Skin of body (tissue), 1 donor: ENCODE measurements at regions not wholly inside any gene's neighbourhood (a gene's known extent, or its start where the extent isn't known, plus 50 kb on each side); places are given as distances from the start of the nearest gene placed in this dataset.
A peak's percentile ranks its signal among the peaks of the same experiment; 100 is the strongest.

Experiments used
- DNase-seq: peaks from one replicate; lab custom pipeline; 2025; lab: John Stamatoyannopoulos, UW

DNA sequence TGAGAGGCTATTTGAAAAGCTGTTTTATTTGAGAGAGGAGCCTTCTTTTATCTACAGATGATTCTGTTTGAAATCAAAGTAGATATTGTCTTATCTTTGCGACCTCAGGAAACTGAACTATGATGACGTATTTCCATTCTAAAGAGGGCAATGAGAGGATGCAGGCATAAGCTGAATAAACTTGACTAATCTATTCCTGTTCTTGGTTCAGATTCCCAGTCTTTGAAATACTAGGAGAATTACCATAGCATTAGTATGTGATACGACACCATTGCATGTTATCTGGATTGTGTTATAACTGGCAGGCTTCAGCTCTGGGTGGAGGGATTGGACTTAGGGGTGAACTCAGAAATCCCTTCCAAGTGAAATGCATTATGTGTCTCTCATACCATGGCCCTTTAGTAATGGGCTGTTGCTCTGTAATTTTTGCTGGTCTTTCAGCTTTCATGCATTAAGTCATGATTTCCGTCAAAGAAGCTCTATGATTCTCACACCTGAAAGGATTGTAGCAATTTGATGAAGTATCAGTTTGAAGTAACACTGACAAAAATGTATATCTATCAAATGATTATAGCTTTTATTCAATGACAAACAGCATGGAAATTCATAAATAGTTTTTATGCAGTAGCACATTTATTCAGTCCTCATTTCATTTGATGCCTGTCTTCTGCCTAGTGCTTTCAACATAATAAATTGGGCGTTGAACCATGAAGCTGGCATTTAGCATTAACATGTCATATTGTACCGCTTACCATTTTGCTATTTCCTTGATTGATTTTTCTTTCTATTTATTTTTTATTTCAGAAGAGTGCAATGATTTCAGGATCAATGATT, 138.4 kb upstream of the SPACA1 start:
- no peak for DNase-seq

DNA sequence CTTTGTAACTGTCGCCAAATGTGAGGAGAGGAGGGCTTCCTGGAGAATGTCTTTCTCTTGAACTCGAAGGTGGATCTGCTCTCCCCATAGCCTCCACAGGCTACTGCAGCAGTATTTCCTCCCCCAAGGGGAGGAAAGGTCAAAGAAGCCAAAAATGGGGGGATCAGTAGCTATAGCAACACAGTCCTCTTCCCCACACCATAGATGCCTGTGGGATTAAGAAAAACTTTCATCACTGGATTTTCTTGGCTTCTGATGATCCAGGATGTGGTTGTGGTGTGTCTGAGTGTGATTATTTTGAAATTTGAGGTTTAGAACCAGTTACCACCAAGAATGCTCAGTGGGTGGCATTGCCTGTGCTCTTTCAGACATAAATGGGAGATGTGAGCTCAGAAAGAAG, 140.1 kb upstream of the SPACA1 start:
- no peak for DNase-seq

DNA sequence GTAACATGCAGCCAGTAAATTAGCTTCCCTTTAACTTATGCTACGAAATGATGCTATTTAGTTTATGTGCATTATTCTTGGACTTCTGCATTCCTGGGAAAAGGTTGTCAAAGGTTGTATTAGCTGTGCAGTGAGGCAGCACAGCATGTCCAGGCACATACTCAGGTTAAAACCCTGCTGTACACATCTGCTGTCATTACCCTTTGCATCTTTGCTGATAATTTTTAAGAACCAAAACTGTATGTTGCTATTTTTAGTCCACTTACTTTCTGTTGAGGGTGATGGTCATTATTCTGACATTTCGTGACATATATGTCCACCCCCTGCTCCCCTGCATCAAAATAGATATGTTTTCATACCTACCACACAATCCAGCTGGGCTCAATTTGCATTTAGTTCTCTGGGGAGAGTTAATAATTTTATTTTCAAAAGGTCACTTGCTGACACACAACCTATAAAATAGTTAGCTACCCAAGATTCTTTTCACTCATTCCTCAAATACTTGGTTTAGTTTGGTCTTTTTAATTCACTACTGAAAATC, 142.5 kb upstream of the SPACA1 start:
- no peak for DNase-seq

DNA sequence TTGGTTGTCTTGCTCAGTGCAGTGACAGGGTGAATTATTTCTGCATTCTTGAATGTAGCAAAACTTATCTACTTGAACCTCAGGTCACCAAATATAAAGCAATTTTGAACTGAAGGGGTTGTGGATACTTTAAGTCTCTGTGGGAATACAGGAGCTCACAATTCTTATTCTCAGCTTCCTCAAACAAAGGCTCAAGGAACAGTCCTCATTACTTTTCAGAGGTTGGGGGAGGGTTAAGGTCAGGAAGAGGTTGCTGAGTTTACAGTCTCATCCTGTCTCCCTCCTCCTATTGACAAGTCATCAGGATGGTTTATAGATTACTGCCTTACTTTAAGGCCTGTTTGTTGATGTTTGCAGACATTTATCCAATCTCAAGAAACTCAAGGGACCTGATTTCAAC, 143.6 kb upstream of the SPACA1 start:
- no peak for DNase-seq

GRCh38 chr6:87903323-87903722, 144.3 kb upstream of the SPACA1 start:
- no peak for DNase-seq

DNA sequence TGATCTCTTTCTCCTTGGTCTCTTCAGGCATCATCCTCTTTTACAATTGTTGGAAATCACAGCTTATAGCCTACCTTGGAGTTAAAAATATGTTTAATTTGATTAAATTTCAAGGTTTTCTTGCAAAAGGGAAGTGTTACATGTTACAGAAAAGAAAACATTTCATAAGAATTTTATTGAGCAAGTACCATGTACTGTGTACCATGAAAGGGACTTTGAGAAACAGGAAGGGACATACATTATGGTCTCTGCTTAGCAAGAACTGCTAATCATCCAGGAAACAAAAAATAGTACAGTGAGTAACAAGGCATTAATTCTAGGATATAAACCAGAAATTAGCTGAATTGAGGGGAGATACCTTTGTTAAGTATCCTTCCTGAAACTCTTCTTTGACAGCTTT, 145.3 kb upstream of the SPACA1 start:
- DNase-seq, result no peak

DNA sequence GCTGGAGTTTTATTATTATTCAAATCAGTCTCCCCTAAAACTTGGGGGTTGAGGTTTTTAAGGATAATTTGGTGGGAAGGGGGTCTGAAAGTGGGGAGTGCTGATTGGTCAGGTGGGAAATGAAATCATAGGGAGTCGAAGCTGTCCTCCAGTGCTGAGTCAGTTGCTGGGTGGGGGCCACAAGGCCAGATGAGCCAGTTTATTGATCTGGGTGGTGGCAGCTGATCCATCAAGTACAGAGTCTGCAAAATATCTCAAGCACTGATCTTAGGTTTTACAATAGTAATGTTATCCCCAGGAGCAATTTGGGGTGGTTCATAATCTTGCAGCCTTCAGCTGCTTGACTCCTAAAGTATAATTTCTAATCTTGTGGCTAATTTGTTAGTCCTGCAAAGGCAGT, 146.0 kb upstream of the SPACA1 start:
- no peak for DNase-seq

DNA sequence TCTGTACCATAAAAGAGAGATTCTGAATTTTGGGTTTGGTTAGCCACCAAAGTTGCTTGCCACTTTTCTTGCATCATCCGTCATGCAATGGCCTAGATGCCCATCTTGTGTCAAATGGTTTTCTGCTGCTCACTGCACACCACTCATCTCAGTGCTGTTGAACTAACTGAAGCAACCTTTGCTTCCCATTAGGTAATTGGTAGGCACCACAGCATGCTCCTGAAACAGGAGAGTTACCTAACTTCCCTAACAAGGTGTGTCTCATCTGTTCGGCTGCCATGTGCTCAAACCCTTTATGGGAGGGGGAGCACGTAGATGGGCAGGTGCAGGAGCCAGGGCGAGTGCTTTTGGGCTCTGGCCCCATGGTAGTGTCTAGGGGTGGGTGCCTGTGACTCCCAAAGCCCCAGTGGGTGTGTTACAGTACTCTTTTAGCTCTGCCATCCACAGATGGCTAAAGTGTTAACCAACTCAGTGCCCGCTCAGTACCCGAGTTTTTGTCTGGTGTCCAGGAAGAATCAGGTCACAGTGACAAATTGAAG, 147.4 kb upstream of the SPACA1 start:
- DNase-seq, result no peak

GRCh38 chr6:87899499-87900147, 148.0 kb upstream of the SPACA1 start:
- no peak for DNase-seq

DNA sequence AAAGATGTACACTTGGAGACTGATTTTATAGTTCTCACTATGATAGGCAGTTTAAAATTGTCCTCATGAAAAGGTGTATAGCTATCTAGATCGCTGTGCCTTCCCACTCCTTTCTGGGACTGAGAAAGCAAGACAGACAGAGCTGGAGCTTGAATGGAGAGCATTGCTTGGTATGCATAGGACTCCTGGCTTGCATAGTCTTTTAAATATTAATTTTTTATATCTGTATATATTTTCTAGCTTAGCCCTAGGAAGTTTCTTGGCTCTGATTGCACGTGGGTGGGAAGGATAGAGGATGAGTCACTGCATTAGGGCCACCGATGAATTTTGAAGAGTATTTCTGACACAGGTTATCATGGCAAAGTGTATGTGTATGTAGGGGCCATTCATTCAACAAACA, 150.0 kb upstream of the SPACA1 start:
- no peak for DNase-seq

- DNase-seq, result no peak
These were observed 150.6 kb upstream of the SPACA1 start for GRCh38 chr6:87897013-87897412.

DNA sequence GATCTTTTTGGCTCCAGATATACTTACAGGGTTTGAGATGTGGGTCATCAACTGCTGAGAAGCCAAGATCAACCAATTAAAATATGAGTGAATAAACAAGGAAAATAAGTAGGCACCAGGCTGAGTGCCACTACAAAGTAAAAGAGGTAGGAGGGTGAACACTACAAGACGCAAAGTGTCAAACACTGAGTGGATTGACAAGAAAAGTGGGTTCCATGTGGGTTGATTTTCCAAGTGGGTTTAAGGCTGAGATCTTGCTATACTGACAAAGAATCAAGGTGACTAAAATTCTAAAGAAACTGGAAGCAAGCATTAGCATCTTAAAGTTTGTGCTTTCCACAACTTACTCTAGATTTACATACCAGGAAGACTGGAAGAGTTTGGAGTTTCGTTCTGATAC, 160.4 kb upstream of the SPACA1 start:
- no peak for DNase-seq

- no peak for DNase-seq
These were observed 163.4 kb upstream of the SPACA1 start for GRCh38 chr6:87884203-87884602.

DNA sequence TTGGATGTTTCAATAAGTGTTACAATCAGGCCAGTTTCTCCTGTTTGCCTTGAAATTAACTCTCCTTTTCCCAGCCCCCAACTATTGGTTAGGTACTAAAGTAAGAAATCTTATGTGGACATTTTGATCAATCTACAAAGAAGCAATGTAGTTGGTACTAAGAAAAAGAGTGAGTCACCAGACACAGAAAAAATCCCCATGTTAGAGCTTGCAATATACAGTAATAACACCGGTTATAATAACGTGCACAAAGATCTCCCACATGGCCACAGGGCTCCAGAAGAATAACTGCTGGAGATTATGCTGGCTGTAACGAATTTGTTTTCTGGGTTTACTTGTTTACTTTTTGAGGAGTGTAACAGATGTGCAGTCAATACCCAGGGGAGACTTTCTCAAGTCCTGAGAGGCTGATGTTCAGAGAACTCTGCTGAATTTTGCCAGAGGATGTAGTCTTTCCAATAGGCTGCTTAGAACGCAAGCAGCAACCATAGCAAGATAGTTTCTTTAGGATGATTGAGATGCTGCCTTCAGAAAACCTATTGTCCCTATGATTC, 166.2 kb upstream of the SPACA1 start:
- no peak for DNase-seq

GRCh38 chr6:87879132-87879861, 168.3 kb upstream of the SPACA1 start:
- DNase-seq, result peak; percentile 84

- DNase-seq, result no peak
These were observed 171.9 kb upstream of the SPACA1 start for GRCh38 chr6:87875781-87876180.

- no peak for DNase-seq
These were observed 171.5 kb upstream of the AKIRIN2 start for GRCh38 chr6:87873556-87873955.

GRCh38 chr6:87870556-87870955, 168.5 kb upstream of the AKIRIN2 start:
- DNase-seq, result no peak

DNA sequence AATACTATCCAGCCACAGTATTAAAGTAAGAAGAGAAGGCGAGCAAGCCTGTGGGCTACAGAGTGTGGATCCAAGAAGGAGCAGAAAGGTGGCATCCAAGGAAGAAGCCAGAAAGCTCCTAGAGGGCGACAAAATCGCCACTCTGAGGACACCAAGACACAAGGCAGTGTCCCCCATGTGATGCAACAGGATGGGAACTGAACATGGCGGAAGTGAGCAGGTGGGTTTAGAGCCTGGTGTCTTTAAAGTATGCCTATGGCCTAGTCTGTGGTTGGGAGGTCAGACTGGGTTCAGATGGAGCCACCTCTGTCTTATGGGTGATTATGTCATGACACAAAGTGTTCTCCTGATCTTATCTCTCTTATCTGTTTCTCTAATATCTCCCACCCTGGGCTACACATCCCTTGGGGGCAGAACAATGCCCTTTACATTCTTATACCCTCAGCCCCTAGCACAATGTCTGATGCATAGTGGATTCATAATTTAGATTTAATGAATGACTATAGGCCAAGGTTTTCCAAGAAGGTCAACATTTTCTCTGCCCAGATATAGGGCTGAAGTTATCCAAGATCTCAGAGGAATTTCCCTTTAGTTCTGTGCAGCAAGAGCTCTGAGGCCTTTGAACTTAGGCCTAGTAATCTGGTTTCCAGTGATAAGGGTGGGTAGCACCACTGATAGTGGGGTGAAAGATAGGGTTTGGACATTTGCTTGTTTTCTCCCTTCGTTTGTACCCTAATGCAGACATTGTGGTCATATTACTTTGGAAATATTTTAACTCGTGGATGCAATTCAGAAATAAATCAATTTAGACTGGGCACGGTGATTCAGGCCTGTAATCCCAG, 167.3 kb upstream of the AKIRIN2 start:
- DNase-seq, result no peak

DNA sequence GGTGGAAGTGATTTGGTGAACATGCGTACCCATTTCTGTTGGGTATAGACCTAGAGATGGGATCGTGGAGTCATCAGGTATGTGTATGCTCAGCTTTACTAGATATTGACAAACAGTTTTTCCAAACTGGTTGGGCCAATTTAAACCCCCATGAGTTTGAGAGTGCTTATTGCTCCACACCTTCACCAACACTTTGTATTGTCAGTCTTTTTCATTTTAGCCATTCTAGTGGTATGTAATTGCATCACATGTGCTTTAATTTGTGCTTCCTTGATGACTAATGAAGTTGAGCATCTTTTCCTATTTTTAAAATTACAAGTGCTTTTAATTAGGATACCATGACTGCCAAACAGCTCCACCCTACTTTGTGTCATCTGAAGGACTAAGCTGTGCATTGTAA, 158.9 kb upstream of the AKIRIN2 start:
- no peak for DNase-seq

DNA sequence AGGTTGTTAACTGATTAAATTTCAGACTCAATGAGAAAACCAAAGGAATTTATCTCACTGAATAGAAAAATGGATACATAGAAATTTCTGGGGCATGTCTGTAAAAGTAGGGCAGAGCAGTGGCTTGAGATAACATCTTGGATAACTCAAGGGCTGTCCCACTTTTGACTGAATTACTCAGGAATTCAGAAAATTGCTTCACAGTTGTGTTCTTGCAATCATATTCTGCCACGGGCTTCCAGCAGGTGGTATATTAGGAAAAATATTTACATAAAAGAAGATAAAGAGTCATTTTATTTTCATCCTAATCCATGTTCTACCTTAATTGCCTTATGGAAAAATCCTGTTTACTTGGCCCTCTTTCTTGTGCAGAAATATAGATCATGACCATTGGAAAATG, 156.4 kb upstream of the AKIRIN2 start:
- no peak for DNase-seq
